ENCODE measurements at regions not wholly inside any gene's neighbourhood (a gene's known extent, or its start where the extent isn't known, plus 50 kb on each side); places are given as distances from the start of the nearest gene placed in this dataset.

DNA sequence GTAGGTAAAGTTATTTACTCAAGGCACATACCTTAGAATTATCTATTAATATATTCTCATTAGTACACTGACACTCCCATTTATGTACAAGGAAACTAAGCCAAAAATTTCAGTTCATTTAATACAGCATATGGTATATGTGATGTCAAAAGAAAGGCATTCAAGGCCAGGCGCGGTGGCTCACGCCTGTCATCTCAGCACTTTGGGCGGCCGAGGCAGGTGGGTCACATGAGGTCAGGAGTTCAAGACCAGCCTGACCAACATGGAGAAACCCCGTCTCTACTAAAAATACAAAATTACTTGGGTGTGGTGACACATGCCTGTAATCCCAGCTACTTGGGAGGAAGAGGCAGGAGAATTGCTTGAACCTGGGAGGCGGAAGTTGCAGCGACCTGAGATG lies 435.2 kb downstream of the GBE1 start:
- WGBS, 2 donors, result 79 to 85% methylated on average over 8 of the region's 8 CpGs
- intact Hi-C loops (cut with DNase I; ENCODE audit: low total_unique reads), result no loop called here
- no peaks in the 10 kb centered on the region for H3K4me1 ChIP-seq
- DNase-seq, result no peak
- no peaks in the 10 kb centered on the region for H3K9me3 ChIP-seq
- no peaks in the 10 kb centered on the region for H3K27me3 ChIP-seq
- no peak overlapping the region for H3K27ac ChIP-seq
- no peaks in the 10 kb centered on the region for H3K36me3 ChIP-seq (ENCODE audit: low read depth, missing control alignments)
- TF ChIP-seq, protein P1, sequence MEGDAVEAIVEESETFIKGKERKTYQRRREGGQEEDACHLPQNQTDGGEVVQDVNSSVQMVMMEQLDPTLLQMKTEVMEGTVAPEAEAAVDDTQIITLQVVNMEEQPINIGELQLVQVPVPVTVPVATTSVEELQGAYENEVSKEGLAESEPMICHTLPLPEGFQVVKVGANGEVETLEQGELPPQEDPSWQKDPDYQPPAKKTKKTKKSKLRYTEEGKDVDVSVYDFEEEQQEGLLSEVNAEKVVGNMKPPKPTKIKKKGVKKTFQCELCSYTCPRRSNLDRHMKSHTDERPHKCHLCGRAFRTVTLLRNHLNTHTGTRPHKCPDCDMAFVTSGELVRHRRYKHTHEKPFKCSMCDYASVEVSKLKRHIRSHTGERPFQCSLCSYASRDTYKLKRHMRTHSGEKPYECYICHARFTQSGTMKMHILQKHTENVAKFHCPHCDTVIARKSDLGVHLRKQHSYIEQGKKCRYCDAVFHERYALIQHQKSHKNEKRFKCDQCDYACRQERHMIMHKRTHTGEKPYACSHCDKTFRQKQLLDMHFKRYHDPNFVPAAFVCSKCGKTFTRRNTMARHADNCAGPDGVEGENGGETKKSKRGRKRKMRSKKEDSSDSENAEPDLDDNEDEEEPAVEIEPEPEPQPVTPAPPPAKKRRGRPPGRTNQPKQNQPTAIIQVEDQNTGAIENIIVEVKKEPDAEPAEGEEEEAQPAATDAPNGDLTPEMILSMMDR (IDR thresholded peaks at IDR 0.05), result no peak
- TF ChIP-seq POLR2A (IDR thresholded peaks at IDR 0.05), result no peak
- H3K4me3 ChIP-seq, result no peak overlapping the region

- Histone ChIP-seq H3K36me3 (ENCODE audit: low read depth, missing control alignments) (no peaks in the 10 kb centered on the region), H3K4me3 (no peak overlapping the region), H3K4me1 (no peaks in the 10 kb centered on the region), H3K9me3 (no peaks in the 10 kb centered on the region), H3K27ac (no peak overlapping the region), H3K27me3 (no peaks in the 10 kb centered on the region)
- intact Hi-C loops (cut with DNase I; ENCODE audit: low total_unique reads), result no loop called here
- TF ChIP-seq POLR2A (IDR thresholded peaks at IDR 0.05), result no peak
- TF ChIP-seq, protein P1 (IDR thresholded peaks at IDR 0.05), result no peak
- no peak for DNase-seq
Observed at GRCh38 chr3:81320862-81321261, 440.6 kb downstream of the GBE1 start.

DNA sequence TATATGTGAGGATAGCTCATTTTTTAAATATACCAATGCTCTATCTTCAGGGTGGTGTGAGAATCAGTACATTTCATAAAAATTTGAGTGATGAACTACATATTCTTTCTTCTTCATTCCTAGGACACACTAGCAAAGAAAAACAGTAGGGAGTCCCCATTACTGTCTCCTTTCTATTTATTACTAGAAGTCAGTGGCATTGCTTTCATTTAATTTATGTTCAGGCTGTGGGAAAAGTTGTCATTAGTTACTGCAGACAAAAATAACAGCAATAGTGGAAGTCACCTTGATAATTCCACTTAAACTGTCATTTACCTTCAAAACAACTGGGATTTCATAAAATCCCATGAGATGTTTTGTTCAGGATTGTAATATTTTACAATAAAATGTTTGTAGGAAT lies 446.4 kb downstream of the GBE1 start:
- intact Hi-C loops (cut with DNase I; ENCODE audit: low total_unique reads), result no loop called here
- H3K36me3 ChIP-seq (ENCODE audit: low read depth, missing control alignments), result no peaks in the 10 kb centered on the region
- TF ChIP-seq POLR2A (IDR thresholded peaks at IDR 0.05), result no peak
- TF ChIP-seq, protein P1 (IDR thresholded peaks at IDR 0.05), result no peak
- no peak overlapping the region for H3K4me3 ChIP-seq
- no peaks in the 10 kb centered on the region for H3K27me3 ChIP-seq
- DNase-seq, result no peak
- H3K9me3 ChIP-seq, result no peaks in the 10 kb centered on the region
- H3K27ac ChIP-seq, result no peak overlapping the region
- no peaks in the 10 kb centered on the region for H3K4me1 ChIP-seq

DNA sequence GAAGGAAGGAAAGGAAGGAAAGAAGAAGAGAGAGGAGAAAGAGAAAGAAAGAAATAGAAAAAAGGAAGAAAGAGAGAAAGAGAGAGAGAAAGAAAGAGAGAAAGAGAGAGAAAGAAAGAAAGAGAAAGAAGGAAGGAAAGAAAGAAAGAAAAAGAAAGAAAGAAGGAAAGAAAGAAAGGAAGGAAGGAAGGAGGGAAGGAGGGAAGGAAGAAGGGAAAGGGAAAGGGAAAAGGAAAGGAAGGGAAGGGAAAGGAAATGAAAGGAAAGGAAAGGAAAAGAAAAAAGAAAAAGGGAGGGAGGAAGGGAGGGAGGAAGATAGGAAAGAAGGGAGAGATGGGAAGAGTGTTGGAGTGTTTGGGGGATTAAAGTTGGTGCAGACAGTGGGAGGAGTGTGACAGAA lies 450.1 kb downstream of the GBE1 start:
- no peak for DNase-seq
- intact Hi-C loops (cut with DNase I; ENCODE audit: low total_unique reads), result no loop called here
- TF ChIP-seq, protein P1 (IDR thresholded peaks at IDR 0.05), result no peak
- TF ChIP-seq POLR2A (IDR thresholded peaks at IDR 0.05), result no peak
- Histone ChIP-seq H3K27me3 (no peaks in the 10 kb centered on the region), H3K4me3 (no peak overlapping the region), H3K4me1 (no peaks in the 10 kb centered on the region), H3K27ac (no peak overlapping the region), H3K36me3 (ENCODE audit: low read depth, missing control alignments) (no peaks in the 10 kb centered on the region), H3K9me3 (no peaks in the 10 kb centered on the region)

GRCh38 chr3:81308306-81308705 lies 453.1 kb downstream of the GBE1 start:
- WGBS, 2 donors, result 93 to 97% methylated on average over 1 of the region's 1 CpG
- Histone ChIP-seq H3K36me3 (ENCODE audit: low read depth, missing control alignments) (no peaks in the 10 kb centered on the region), H3K9me3 (no peaks in the 10 kb centered on the region), H3K4me1 (no peaks in the 10 kb centered on the region), H3K27me3 (no peaks in the 10 kb centered on the region), H3K4me3 (no peak overlapping the region), H3K27ac (no peak overlapping the region)
- DNase-seq, result no peak
- intact Hi-C loops (cut with DNase I; ENCODE audit: low total_unique reads), result no loop called here
- TF ChIP-seq POLR2A (IDR thresholded peaks at IDR 0.05), result no peak
- TF ChIP-seq, protein P1 (IDR thresholded peaks at IDR 0.05), result no peak

All from testis (tissue), 2 donors.